ENCODE measurements at regions not wholly inside any gene's neighbourhood (a gene's known extent, or its start where the extent isn't known, plus 50 kb on each side); places are given as distances from the start of the nearest gene placed in this dataset.

- no peak for TF ChIP-seq CTCF (IDR thresholded peaks at IDR 0.05; ENCODE audit: insufficient read depth, low read depth, low read length)
- no peak for TF ChIP-seq EZH2 (IDR thresholded peaks at IDR 0.05; ENCODE audit: insufficient read depth, low read length)
Observed at GRCh38 chr2:14745288-14746076, 113.0 kb downstream of the LRATD1 start.
